H9 (cell line): ENCODE measurements at regions not wholly inside any gene's neighbourhood (a gene's known extent, or its start where the extent isn't known, plus 50 kb on each side); places are given as distances from the start of the nearest gene placed in this dataset.

ENCODE experiments used
- DNase-seq: peaks from one replicate; pipeline ENCODE4 v3.0.0-alpha.2; 2017
- H2AFZ ChIP-seq: one replicate; pipeline ENCODE4 v1.6.1; 2013; ENCODE audit warnings: mild to moderate bottlenecking, low read length, control low read depth, moderate library complexity
- H2AK5ac ChIP-seq: 2 replicates; pipeline ENCODE4 v1.6.1; 2013; ENCODE audit warnings: low read length, control low read depth, mixed read lengths; ENCODE audit not compliant: insufficient read length
- H2BK120ac ChIP-seq: one replicate; pipeline ENCODE4 v1.6.1; 2013; ENCODE audit warnings: low read depth, mild to moderate bottlenecking, low read length, control low read depth, inconsistent platforms; ENCODE audit not compliant: poor library complexity, severe bottlenecking
- H2BK12ac ChIP-seq: 2 replicates; pipeline ENCODE4 v1.6.1; 2013; ENCODE audit warnings: low read length, control low read depth, mixed read lengths, low read depth; ENCODE audit not compliant: insufficient read length
- H2BK15ac ChIP-seq: 2 replicates; pipeline ENCODE4 v1.6.1; 2013; ENCODE audit warnings: low read depth, low read length, control low read depth
- H2BK20ac ChIP-seq: one replicate; pipeline ENCODE4 v1.6.1; 2013; ENCODE audit warnings: low read depth, mild to moderate bottlenecking, low read length, control low read depth, inconsistent platforms; ENCODE audit not compliant: poor library complexity, severe bottlenecking
- H2BK5ac ChIP-seq: 2 replicates; pipeline ENCODE4 v1.6.1; 2013; ENCODE audit warnings: low read length, control low read depth, mixed read lengths; ENCODE audit not compliant: insufficient read length
- H3K14ac ChIP-seq: 2 replicates; pipeline ENCODE4 v1.6.1; 2013; ENCODE audit warnings: low read length, control low read depth; ENCODE audit not compliant: insufficient read depth
- H3K18ac ChIP-seq: 2 replicates; pipeline ENCODE4 v1.6.1; 2013; ENCODE audit warnings: low read depth, mild to moderate bottlenecking, mixed read lengths, low read length, control low read depth; ENCODE audit not compliant: insufficient read length
- H3K23ac ChIP-seq: 2 replicates; pipeline ENCODE4 v1.6.1; 2013; ENCODE audit warnings: low read length, control low read depth, mixed read lengths, low read depth; ENCODE audit not compliant: insufficient read length
- H3K23me2 ChIP-seq: 2 replicates; pipeline ENCODE4 v1.6.1; 2013; ENCODE audit warnings: low read depth, mild to moderate bottlenecking, mixed read lengths, low read length, control low read depth; ENCODE audit not compliant: insufficient read length, poor library complexity, severe bottlenecking
- H3K27ac ChIP-seq: 2 replicates; pipeline ENCODE4 v1.5.1; 2013; ENCODE audit warnings: low read length, control low read depth, mixed read lengths, low read depth; ENCODE audit not compliant: insufficient read length
- H3K27me3 ChIP-seq: 2 replicates; pipeline ENCODE4 v1.6.1; 2013; ENCODE audit warnings: low read length, control low read depth, inconsistent platforms; ENCODE audit not compliant: insufficient read depth
- H3K4ac ChIP-seq: 2 replicates; pipeline ENCODE4 v1.6.1; 2013; ENCODE audit warnings: low read depth, mild to moderate bottlenecking, control low read depth, inconsistent platforms, low read length, moderate library complexity
- H3K4me1 ChIP-seq: 2 replicates; pipeline ENCODE4 v1.6.1; 2013; ENCODE audit warnings: low read length, control low read depth, inconsistent platforms; ENCODE audit not compliant: insufficient read depth
- H3K4me2 ChIP-seq: 2 replicates; pipeline ENCODE4 v1.6.1; 2013; ENCODE audit warnings: low read length, control low read depth, mixed read lengths; ENCODE audit not compliant: insufficient read length, insufficient read depth
- H3K56ac ChIP-seq: 2 replicates; pipeline ENCODE4 v1.6.1; 2013; ENCODE audit warnings: low read depth, mild to moderate bottlenecking, mixed read lengths, low read length, control low read depth; ENCODE audit not compliant: insufficient read length
- H3K79me1 ChIP-seq: 2 replicates; pipeline ENCODE4 v1.6.1; 2013; ENCODE audit warnings: low read depth, mild to moderate bottlenecking, moderate library complexity, low read length, control low read depth, inconsistent platforms; ENCODE audit not compliant: insufficient read depth, poor library complexity, severe bottlenecking
- H3K79me2 ChIP-seq: 2 replicates; pipeline ENCODE4 v1.6.1; 2013; ENCODE audit warnings: low read length, control low read depth, inconsistent platforms; ENCODE audit not compliant: insufficient read depth
- H3K9ac ChIP-seq: 2 replicates; pipeline ENCODE4 v1.6.1; 2013; ENCODE audit warnings: low read length, control low read depth, mixed read lengths; ENCODE audit not compliant: insufficient read length; ENCODE audit errors: extremely low read depth
- H3K9me3 ChIP-seq: one replicate; pipeline ENCODE4 v1.6.1; 2013; ENCODE audit warnings: low read depth, low read length, inconsistent platforms; ENCODE audit not compliant: control insufficient read depth
- H3T11ph ChIP-seq: one replicate; pipeline ENCODE4 v1.6.1; 2013; ENCODE audit warnings: mild to moderate bottlenecking, low read length, control low read depth, inconsistent platforms
- H4K20me1 ChIP-seq: one replicate; pipeline ENCODE4 v1.6.1; 2013; ENCODE audit not compliant: control insufficient read depth, insufficient read length, insufficient read depth
- H4K5ac ChIP-seq: 2 replicates; pipeline ENCODE4 v1.6.1; 2013; ENCODE audit warnings: low read depth, mild to moderate bottlenecking, mixed read lengths, low read length, control low read depth; ENCODE audit not compliant: insufficient read length
- H4K8ac ChIP-seq: replicated peaks from 2 replicates; pipeline ENCODE4 v1.6.1; 2013; ENCODE audit warnings: low read length, control low read depth, mixed read lengths, low read depth; ENCODE audit not compliant: insufficient read length
- H4K91ac ChIP-seq: 2 replicates; pipeline ENCODE4 v1.6.1; 2013; ENCODE audit warnings: low read depth, mild to moderate bottlenecking, moderate library complexity, mixed read lengths, low read length, control low read depth; ENCODE audit not compliant: insufficient read length
- H3K27ac Mint-ChIP-seq, 3 experiments: 2 replicates in 2 of 3; 3 replicates in 1 of 3; pipeline ENCODE4 v1.8.0; 2020 to 2021; ENCODE audit warnings: mixed read lengths in 3 of 3, mild to moderate bottlenecking in 1 of 3, moderate library complexity in 1 of 3
- H3K27me3 Mint-ChIP-seq: 2 replicates; pipeline ENCODE4 v1.8.0; 2021; ENCODE audit warnings: low read depth, mild to moderate bottlenecking, moderate library complexity, mixed read lengths
- H3K36me3 Mint-ChIP-seq, 3 experiments: 2 replicates in 2 of 3; 3 replicates in 1 of 3; pipeline ENCODE4 v1.8.0; 2020 to 2021; ENCODE audit warnings: low read depth in 3 of 3, mixed read lengths in 3 of 3; ENCODE audit not compliant: insufficient read depth in 1 of 3
- H3K4me1 Mint-ChIP-seq, 2 experiments: 2 replicates each; pipeline ENCODE4 v1.8.0; 2020; ENCODE audit warnings: mixed read lengths in 2 of 2
- H3K4me3 Mint-ChIP-seq, 2 experiments: 2 replicates in 1 of 2; 3 replicates in 1 of 2; pipeline ENCODE4 v1.8.0; 2020 to 2021; ENCODE audit warnings: mild to moderate bottlenecking in 2 of 2, mixed read lengths in 2 of 2, moderate library complexity in 1 of 2
- H3K9me3 Mint-ChIP-seq, 2 experiments: 2 replicates in 1 of 2; 3 replicates in 1 of 2; pipeline ENCODE4 v1.8.0; 2020; ENCODE audit warnings: mild to moderate bottlenecking in 2 of 2, mixed read lengths in 2 of 2, moderate library complexity in 1 of 2
- CTCF ChIP-seq: fragments of 200-600 bp; sonication (generic); conservative IDR thresholded peaks from 3 replicates; pipeline ENCODE4 v1.8.0; 2021; ENCODE audit warnings: antibody characterized with exemption, mild to moderate bottlenecking
- WGBS: extraction: QIAGEN DNeasy Blood & Tissue Kit; methylation state at CpG from one replicate; pipeline ENCODE4 v1.1.7; 2013; ENCODE audit warnings: missing lambda C conversion rate, low lambda C conversion rate, mixed read lengths; ENCODE audit not compliant: insufficient read length; ENCODE audit errors: extremely low coverage; 5-methylcytosine and 5-hydroxymethylcytosine counted together

GRCh38 chr5:164266571-164266970 is 761.2 kb downstream of the MAT2B start:
- no peak for TF ChIP-seq CTCF
- H3K4me3 Mint-ChIP-seq = no peak overlapping the region

More at GRCh38 chr5:164266571-164266970, 761.2 kb downstream of the MAT2B start:
- Histone ChIP-seq H2AFZ (no peak overlapping the region), H3T11ph (no peak overlapping the region), H3K79me2 (no peaks in the 10 kb centered on the region), H2BK15ac (no peak overlapping the region), H4K91ac (no peak overlapping the region), H3K27ac (no peak overlapping the region), H2BK12ac (no peak overlapping the region), H3K4me1 (0 out of 2 replicates have a peak, but pooled peaks cover 2% of the 10 kb centered on the region), H3K14ac (no peak overlapping the region), H3K9ac (no peak overlapping the region), H4K8ac (no peak overlapping the region), H3K18ac (no peak overlapping the region), H4K20me1 (no peaks in the 10 kb centered on the region), H3K23me2 (no peaks in the 10 kb centered on the region), H2BK120ac (no peak overlapping the region), H4K5ac (no peak overlapping the region), H3K23ac (no peak overlapping the region), H2BK5ac (no peak overlapping the region), H3K27me3 (no peaks in the 10 kb centered on the region), H3K56ac (no peak overlapping the region), H3K79me1 (no peaks in the 10 kb centered on the region), H2AK5ac (no peak overlapping the region), H2BK20ac (no peak overlapping the region), H3K4ac (no peak overlapping the region), H3K4me2 (no peak overlapping the region), H3K9me3 (no peaks in the 10 kb centered on the region)
- no CpG with 5 or more reads among the region's 2 CpGs for WGBS
- no peaks in the 10 kb centered on the region for H3K27me3 Mint-ChIP-seq
- no peak overlapping the region for H3K27ac Mint-ChIP-seq
- H3K4me1 Mint-ChIP-seq = peaks cover 0 to 6% of the 10 kb centered on the region in 2 experiments; a peak in 2 of 4 replicates
- H3K9me3 Mint-ChIP-seq = peaks cover 3% of the 10 kb centered on the region in 2 experiments; a peak in 1 of 5 replicates
- H3K36me3 Mint-ChIP-seq = no peaks in the 10 kb centered on the region; a peak in 1 of 7 replicates
- DNase-seq = no peak
